ENCODE measurements at regions not wholly inside any gene's neighbourhood (a gene's known extent, or its start where the extent isn't known, plus 50 kb on each side); places are given as distances from the start of the nearest gene placed in this dataset.
"Not testable (repeated sequence)": the region's sequence is repeated elsewhere in the genome, so short reads cannot be mapped to it uniquely, and the experiment has no call there.

- FAIRE-seq (no peak), DNase-seq (ENCODE audit: insufficient read length, low spot score) (no peak)
- no peak for TF ChIP-seq POLR2A (IDR thresholded peaks at IDR 0.05; ENCODE audit: low read depth, low read length)
These were observed 308.3 kb upstream of the PREP start for GRCh38 chr6:105711216-105711615.

- DNase-seq (ENCODE audit: insufficient read length, low spot score) (no peak), FAIRE-seq (no peak)
- TF ChIP-seq POLR2A (IDR thresholded peaks at IDR 0.05; ENCODE audit: low read depth, low read length): no peak
These were observed 302.7 kb upstream of the PREP start for GRCh38 chr6:105705608-105706007.

- DNase-seq (ENCODE audit: insufficient read length, low spot score) (no peak), FAIRE-seq (no peak)
- no peak for TF ChIP-seq POLR2A (IDR thresholded peaks at IDR 0.05; ENCODE audit: low read depth, low read length)
These were observed 292.6 kb upstream of the PREP start for GRCh38 chr6:105695461-105695860.

GRCh38 chr6:105692613-105693215 lies 289.8 kb upstream of the PREP start:
- no peak for TF ChIP-seq POLR2A (IDR thresholded peaks at IDR 0.05; ENCODE audit: low read depth, low read length)
- DNase-seq (ENCODE audit: insufficient read length, low spot score): no peak
- FAIRE-seq: no peak

- no peak for FAIRE-seq
- DNase-seq (ENCODE audit: insufficient read length, low spot score): no peak
- no peak for TF ChIP-seq POLR2A (IDR thresholded peaks at IDR 0.05; ENCODE audit: low read depth, low read length)
These were observed 289.1 kb upstream of the PREP start for GRCh38 chr6:105691971-105692370.

- FAIRE-seq (no peak), DNase-seq (ENCODE audit: insufficient read length, low spot score) (no peak)
These were observed 288.2 kb upstream of the PREP start for GRCh38 chr6:105691081-105691480.

GRCh38 chr6:105688573-105688972 lies 285.7 kb upstream of the PREP start:
- FAIRE-seq (no peak), DNase-seq (ENCODE audit: insufficient read length, low spot score) (no peak)
- no peak for TF ChIP-seq POLR2A (IDR thresholded peaks at IDR 0.05; ENCODE audit: low read depth, low read length)

More at GRCh38 chr6:105691081-105691480, 288.2 kb upstream of the PREP start:
- TF ChIP-seq POLR2A (IDR thresholded peaks at IDR 0.05; ENCODE audit: low read depth, low read length): no peak

GRCh38 chr6:105686793-105687192 lies 283.9 kb upstream of the PREP start:
- FAIRE-seq; DNase-seq (ENCODE audit: insufficient read length, low spot score): not testable (repeated sequence)

- no peak for TF ChIP-seq POLR2A (IDR thresholded peaks at IDR 0.05; ENCODE audit: low read depth, low read length)
- FAIRE-seq (no peak), DNase-seq (ENCODE audit: insufficient read length, low spot score) (no peak)
These were observed 278.2 kb upstream of the PREP start for GRCh38 chr6:105681061-105681460.

- no peak for TF ChIP-seq POLR2A (IDR thresholded peaks at IDR 0.05; ENCODE audit: low read depth, low read length)
- DNase-seq (ENCODE audit: insufficient read length, low spot score) (no peak), FAIRE-seq (no peak)
These were observed 277.2 kb upstream of the PREP start for GRCh38 chr6:105680131-105680530.

GRCh38 chr6:105678516-105678915 lies 275.6 kb upstream of the PREP start:
- DNase-seq (ENCODE audit: insufficient read length, low spot score): no peak
- no peak for TF ChIP-seq POLR2A (IDR thresholded peaks at IDR 0.05; ENCODE audit: low read depth, low read length)
- FAIRE-seq: no peak

GRCh38 chr6:105677671-105678475 lies 275.0 kb upstream of the PREP start:
- no peak for DNase-seq (ENCODE audit: insufficient read length, low spot score)

GRCh38 chr6:105676857-105677256 lies 274.0 kb upstream of the PREP start:
- DNase-seq (ENCODE audit: insufficient read length, low spot score) (no peak), FAIRE-seq (no peak)
- TF ChIP-seq POLR2A (IDR thresholded peaks at IDR 0.05; ENCODE audit: low read depth, low read length): no peak

More at GRCh38 chr6:105677671-105678475, 275.0 kb upstream of the PREP start:
- TF ChIP-seq POLR2A (IDR thresholded peaks at IDR 0.05; ENCODE audit: low read depth, low read length): no peak
- FAIRE-seq: no peak

- peak; percentile 46 for DNase-seq (ENCODE audit: insufficient read length, low spot score)
- no peak for TF ChIP-seq POLR2A (IDR thresholded peaks at IDR 0.05; ENCODE audit: low read depth, low read length)
- peak; percentile 95 for FAIRE-seq
These were observed 273.0 kb upstream of the PREP start for GRCh38 chr6:105675715-105676397.

GRCh38 chr6:105672856-105673538 lies 270.1 kb upstream of the PREP start:
- not testable (repeated sequence) for FAIRE-seq; DNase-seq (ENCODE audit: insufficient read length, low spot score)
